ENCODE measurements at regions not wholly inside any gene's neighbourhood (a gene's known extent, or its start where the extent isn't known, plus 50 kb on each side); places are given as distances from the start of the nearest gene placed in this dataset.

DNA sequence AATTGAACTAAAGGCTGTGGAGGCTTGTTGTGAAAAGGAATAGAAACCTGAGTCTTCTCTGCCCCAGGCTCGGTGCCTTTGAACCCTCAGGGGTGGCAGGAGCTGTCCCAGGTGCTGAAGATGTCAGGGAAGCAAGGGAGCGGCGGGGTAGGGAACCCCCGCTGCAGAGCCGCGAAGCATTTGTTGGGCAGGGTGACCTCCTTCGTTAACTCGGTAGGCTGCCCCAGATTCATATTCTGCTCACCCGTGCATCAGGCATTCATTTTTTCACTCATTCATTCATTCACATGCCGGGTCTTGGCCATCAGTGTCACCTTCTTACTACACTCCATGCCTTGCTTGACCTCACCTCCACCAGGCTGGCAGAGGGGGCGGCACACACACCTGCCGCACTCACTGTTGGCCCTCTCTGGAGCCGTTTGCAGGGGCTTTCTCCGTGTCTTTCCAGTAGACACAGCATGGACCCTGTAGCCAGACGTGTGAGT is 618.9 kb downstream of the BRD1 start:
- DNase-seq (ENCODE audit: low spot score) = no peak

DNA sequence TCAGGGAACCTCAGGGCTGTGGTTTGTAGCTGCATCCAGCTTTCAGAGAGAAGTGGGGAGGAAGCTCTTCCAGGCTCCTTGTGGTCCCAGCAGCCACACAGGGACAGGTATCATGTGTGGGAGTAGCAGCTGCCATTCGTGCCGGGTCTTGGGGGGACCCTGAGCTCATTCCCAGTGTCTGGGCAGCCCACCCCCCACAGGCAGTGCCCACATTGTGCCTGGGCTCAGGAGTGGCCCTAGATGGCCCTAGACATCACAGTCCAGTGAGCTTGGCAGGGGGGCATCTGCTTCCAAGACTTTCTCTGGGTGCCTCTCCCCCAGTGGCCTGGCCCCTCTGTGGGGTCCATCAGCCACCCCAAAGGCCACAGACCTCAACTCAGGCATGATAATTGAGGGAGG is 619.7 kb downstream of the BRD1 start:
- no peak for DNase-seq (ENCODE audit: low spot score)

DNA sequence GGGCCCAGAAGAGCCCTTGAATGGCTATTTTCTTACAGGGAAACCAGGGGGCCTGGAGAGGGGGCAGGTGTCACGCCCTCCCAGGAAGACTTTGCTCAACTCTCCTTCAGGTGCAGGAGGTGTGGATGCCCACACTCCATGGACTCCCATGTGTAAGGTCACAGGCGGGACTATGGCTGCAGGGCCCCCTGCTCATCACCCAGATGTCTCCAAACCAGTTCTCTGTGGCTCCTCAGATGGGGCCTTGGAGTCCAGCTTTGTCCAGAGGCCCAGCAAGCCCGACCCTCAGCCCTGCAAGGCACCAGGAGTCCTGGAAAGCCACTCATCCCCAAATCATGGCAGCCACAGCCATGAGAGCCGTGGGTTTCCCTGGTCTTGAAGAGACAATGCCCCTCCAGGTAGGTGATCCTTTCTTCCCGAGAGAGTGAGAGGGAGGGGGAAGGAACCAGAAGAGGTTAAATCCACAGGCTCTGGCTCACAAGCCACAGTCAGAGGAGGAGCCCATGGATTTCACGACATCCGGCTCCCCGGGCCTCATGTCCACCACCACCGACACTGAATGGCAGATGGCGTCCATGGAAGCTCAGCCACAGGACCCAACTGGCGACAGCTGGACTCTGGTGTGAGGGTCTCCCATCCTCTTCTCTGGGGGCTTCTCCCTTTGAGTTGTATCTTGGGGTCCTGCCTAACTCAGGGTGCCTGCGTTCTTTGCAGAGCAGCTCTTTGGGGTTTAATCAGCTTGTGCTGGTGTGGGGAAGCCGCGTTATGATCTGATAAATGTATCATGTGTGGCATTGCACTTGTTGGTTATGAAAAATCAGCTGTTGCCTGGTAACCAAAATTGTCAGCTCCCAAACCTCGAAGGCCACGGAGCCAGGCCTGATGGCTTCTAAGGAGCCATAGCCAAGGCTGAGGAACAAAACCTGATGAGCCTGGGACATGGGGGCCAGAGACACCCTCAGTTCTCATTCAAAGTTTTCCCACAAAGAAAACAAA is 620.4 kb downstream of the BRD1 start:
- no peak for DNase-seq (ENCODE audit: low spot score)

DNA sequence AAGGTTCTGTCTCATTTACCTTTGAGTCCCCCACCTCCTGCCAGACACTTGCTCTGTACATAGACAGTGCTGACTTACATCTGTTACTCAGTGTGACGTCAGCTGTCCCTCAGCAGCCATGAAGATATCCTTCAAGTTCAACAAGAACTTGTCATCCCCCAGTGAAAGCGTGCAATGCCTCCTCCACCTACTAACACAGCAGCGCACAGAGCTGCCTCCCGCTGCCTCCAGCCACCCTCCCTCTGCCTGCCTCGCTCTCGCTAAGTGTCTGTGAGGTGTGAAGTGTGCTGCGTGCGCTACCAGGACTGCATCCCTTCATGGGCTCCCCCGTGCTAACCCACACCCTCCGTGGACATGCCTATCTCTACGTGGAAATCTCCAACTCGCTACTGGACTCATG is 621.4 kb downstream of the BRD1 start:
- no peak for DNase-seq (ENCODE audit: low spot score)

DNA sequence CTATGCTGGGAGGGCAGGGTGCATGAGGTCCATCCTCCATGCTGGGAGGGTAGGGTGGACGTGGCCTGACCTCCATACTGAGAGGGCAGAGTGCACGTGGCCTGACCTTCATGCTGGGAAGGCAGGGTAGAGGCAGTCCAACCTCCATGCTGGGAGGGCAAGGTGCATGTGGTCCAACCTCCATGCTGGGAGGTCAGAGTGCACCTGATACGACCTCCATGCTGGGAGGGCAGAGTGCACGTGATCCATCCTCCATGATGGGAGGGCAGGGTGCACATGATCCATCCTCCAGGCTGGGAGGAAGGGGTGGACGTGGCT is 622.2 kb downstream of the BRD1 start:
- no peak for DNase-seq (ENCODE audit: low spot score)

DNA sequence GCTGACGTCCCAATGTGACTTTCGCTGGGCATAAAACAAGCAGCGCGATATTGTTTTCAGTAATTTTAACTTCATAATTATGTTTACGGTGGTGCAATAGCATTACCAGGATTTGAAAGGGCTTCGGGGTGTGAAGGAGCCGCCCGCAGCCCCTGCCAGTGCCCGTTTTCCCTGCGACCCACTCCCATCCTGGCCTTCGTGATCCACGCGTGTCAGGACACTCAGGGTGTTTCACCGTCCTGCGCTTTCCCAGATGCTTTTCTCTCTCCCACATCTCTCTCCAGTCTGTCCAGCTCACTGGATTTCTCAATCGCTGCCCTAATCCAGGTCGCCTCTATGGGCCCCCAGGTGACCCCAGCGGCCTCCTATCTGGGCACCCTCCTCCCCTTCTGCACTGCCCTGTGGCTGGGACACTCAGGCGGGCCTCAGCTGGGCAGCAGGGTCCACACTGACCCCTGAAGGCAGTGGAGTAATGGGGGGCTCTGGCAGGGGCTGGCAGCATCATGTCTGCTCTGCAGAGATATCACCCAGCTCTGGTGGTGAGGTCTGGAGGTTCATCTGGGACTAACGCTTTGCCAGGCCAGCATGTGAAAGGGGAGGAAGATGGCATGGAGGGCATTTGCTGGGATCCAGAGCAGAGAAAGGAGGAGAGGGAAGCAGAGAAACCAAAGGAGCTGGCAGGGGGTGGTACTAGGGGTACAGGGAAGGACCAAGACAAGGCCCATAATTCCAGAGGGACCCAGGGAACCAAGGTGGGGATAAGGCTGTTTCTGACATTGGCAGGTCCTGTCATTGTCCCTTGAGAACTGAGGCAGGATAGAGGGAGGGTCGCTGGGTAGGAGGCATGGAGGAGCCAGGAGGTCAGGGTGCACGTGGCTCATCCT is 622.8 kb downstream of the BRD1 start:
- DNase-seq (ENCODE audit: low spot score) = no peak

DNA sequence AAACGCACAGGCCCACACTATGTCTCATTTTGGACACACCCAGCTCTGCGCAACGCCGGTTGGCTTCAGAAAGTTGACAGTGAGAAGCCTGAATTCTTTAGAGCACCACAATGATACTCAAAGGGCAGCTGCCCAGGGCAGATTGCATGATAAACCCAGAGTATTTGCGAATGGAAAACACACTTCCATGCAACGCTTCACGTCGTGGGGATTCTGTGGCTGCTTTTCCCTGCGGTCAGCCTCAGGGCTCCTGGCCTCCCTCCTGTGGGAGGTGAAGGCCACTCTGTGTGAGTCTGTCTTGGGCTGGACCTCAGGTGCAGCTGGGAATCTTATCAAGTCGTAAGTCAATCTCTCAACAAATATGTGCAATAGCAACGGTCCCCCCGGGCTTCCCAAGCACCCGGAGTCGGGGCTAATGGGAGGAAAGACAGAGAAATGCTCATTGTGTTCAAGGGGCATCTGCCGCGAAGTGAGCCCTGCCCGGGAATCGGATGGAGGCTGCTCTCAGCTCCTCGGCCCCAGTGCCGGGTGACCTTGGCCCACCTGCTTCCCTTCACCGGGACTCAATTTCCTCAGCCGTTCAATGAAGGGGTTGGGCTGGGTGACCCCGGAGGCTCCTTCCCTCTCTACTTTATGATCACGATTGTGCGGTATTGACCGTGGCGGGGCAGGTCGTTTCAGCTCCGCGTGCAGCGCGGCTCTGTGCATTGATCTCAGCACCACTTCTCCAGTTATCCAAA is 623.6 kb downstream of the BRD1 start:
- DNase-seq (ENCODE audit: low spot score) = no peak

DNA sequence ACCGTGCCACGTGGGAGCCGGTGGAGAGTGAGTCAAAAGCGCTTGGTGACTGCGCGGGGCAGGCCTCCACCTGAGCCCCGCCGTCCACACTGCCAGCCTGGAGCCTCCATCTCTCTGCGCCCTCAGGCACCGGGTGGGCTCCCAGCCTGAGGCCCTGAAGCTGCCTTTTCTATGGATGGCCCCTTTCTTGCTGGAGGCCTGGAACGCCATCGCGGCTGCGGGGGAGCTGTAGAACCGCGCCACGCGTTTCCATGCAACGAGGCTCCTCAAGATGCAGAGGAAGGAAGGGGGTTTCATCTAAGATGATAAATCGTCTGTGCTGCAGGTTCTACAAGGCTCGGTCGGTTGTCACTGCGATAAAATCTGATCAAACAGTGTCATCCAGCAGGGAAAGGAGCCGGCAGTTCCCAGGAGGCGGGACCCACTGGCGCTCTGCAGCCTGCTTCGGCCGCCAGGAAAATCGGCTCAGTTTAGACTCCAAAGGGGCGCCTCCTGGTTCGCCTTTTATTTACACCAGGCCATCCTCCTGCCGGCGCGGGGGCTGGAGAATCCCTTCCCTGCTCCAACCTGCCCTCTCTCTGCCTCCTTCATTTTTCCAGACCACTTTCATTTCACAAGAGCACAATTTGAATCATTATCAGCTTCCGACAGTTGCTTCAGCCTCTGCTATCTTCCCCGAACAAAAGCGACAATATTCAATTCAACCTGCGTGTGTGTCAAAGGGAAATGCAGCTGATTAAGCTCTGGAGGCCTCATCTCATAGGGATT is 624.4 kb downstream of the BRD1 start:
- DNase-seq (ENCODE audit: low spot score) = no peak

DNA sequence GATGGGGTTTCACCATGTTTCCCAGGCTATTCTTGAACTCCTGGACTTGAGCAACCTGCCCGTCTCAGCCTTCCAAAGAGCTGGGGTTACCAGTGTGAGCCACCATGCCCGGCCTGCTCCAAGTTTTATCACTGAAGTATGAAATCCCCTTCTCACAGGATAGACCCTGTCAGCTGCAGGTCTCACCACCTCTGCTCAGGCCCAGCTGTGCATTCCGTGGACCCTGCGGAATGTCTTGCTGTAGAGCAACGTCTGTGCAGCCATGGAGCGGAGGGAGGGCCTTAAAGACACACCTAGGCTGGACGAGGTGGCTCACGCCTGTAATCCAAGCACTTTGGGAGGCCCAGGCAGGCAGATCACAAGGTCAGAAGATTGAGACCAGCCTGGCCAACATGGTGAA is 625.4 kb downstream of the BRD1 start:
- no peak for DNase-seq (ENCODE audit: low spot score)

DNA sequence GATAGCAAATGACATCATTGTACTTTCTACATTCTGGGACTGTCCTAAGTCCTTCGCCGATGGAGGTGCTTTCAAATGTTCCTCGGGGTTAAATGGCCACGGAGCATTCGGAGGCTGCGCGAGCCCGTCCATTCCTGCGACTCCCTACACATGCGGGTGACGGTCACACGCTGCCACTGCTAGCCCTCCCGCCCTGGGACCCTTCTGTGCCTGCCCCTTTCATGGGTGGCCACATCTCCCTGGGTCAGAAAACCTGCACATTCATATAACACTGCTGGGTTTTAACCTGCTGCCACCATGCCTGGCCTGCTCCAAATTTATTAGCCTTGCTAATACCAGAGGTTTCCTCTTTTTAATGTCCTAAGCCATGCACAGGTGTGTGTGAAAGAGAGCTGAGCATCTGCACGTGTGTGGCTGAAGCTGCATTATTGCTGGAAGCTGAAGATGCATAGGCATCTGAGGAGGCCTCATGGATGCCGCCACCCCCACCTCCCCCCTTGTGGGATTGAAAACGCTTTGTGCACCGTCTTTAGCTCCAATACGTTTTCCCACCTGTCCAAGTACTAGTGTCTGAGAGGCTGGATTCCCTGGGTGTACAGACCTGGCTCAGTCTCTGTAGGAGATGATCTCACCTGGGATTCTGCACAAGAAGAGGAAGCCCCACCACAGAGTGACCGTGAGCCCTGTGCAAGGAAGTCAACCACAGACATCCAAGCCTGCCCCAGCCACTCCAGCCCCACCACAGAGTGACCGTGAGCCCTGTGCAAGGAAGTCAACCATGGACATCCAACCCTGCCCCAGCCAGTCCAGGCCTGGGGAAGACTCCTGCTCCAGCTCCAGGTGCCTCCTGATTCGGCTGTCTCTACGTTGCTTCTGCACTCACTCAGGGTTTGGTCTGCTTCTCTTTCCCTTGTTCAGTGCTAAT is 626.4 kb downstream of the BRD1 start:
- no peak for DNase-seq (ENCODE audit: low spot score)

DNA sequence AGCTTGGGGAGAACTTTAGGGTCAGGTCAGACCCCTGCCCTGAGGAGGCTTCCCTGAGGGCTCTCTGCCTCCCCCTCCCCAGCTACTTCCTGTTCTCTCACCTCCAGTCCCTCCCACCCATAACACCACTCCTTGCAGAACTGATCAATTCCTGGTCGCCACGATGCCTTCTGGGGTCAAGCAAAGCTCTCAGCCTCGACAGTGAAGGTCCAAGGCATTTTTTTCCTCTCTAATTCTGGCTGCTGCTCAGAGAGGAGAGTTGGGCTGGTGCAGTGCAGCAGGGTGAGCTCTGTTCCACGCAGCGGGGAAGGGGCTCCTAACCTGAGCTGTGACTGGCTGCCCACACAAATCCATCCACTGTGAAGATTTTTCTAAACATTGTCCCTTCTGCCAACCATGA is 628.4 kb downstream of the BRD1 start:
- no peak for DNase-seq (ENCODE audit: low spot score)

DNA sequence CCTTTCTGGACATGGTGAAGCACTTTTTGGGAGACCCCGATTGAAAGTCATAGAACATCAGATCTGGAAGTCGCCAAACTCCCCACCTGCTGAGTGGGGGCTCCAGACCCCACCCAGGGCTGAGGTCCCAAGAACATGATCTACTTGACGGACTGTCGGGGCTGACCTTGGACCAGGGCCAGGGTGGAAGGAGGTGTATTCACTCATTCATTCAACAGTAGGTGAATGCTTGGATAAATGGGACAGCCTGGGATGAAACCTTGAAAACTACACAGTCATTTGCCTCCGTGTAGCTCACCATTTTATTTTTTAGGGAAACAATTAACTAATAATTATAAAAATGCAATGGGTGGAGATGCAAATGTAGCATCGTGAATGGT is 629.0 kb downstream of the BRD1 start:
- no peak for DNase-seq (ENCODE audit: low spot score)

DNA sequence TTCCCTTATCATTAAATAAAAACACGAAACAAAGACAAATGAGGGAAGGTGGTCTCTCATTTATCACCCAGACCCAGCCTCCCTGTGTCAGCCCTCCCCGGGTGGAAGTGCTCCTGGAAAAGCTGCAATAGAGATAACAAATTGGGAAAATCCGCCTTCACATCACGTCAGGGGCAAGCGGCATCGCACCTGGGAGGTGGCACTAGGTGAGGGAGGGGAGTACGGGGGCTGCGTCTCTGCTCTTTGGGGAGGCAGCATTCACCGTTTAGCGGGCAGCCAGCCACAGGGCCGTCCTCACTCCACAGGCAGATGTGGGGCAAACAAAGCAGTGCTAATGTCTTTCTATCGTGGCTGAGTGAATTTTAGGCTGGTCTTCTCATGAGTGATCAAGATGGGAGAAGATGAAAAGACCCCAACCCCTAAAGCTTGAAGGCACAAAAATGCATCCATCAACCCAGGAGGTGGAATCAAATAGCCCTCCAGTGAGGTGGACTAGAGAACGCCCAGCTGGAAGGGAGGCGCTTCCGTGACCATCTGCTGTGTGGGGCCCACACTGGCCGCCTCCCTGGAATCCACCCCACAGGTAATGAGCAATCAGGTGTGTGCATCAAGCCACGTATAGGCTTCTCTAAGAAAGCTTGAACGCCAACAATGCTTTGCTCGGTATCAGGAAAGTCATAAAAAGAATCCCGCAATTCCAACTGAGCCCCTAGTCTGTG is 629.5 kb downstream of the BRD1 start:
- no peak for DNase-seq (ENCODE audit: low spot score)

DNA sequence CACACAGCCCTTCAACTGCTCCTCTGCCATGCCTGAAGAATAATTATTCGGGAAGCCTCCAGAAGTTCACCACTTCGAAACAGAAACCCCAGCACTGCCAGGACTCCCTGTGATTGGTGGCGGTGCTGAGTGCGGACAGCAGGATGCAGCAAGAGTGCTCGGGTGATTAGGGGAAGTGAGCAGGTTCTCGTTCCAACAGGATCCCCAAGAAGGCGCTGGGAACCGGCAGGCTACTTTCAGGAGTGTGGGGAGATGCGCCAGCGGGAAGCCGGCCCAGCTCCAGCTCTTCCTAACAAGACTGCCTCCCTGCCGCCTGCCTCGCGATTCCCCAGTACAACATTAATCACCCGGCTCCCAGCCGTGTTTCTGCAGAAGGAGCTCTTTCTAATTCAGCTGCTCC is 630.2 kb downstream of the BRD1 start:
- no peak for DNase-seq (ENCODE audit: low spot score)

DNA sequence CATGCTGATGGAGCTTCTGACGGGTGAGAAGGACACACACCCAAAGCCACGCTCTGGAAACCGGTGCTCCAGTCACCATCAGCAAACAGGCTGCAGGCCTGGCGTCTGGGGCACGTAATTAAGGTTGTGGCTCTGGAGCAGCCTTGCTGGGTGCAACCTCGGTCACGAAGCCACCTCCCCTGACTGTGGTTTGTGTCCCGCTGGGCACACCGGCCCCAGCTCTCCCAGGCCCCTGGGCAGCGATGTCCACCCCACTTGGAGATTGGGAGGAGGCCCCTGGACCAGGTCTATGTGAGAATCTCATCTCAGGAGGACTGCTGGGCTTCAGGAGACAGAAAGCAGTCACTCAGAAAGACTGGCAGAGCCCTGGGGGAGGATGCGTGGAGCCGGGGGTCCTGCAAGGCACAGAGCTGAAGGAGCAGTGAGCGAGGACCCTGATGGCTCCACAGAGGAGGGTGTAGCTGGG is 631.6 kb downstream of the BRD1 start:
- DNase-seq (ENCODE audit: low spot score) = no peak

DNA sequence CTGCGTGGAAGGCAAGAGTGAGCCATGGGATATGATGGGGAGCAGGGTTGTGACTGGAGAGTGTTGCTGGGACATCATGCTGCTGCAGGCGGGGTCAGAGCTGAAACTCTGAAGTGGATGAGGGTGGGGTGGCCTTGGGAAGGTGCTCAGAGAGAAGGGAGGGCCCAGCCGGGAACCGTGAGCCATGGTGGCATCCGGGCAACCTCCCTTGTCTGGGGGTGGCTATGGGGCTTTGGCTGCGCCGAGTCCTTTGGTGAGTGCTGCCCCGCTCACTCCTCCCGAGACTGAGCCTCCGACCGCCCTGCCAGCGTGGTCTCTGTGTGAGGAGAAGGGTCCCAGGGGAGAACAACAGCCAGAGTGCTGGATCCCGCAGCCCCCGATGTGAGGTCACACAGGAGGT is 632.0 kb downstream of the BRD1 start:
- DNase-seq (ENCODE audit: low spot score) = no peak

DNA sequence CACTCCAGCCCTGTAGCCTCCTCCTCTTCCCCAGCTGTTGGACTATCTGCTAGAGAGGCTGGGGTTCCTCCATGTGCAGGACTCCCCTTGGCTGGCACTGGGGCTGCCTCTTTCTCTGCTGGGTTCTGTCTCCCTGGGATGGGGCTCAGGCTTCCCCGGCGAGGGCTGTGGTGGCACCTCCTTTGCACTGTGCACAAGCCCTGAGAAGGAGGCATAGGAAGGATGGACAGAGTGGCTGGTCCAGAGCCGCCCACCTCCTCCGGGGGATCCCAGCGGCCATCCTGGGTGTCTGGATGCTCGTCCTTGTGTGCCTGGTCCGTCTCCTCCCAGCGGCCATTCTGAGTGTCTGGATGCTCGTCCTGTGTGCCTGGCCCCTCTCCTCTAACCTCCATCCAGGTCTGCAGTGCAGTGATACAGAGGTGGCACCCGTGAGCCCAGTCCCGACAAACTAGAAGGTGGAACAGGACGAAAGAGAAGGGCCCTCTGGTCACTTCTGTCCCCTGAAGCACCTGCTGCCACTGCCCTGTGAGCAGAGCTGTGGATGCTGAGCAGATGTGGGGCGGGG is 633.7 kb downstream of the BRD1 start:
- DNase-seq (ENCODE audit: low spot score) = no peak

DNA sequence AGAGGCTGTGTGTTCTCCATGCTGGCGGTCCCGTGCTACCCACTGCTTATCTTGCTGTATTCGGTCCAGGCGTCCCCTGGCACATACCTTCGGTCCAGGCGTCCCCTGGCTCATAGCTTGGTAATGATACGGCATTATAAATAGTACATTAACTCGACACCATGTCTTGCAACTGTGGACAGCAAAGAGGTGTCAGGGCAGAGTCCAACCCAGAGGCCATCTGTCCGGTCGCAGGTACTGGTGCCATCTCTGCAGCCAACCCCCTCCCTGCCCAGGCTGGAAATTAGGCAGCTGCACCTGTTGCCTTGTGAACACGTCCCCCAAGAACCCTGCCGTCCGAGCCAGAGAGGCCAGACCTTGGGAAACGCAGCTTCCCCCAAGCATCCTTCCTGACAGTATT is 634.3 kb downstream of the BRD1 start:
- no peak for DNase-seq (ENCODE audit: low spot score)

DNA sequence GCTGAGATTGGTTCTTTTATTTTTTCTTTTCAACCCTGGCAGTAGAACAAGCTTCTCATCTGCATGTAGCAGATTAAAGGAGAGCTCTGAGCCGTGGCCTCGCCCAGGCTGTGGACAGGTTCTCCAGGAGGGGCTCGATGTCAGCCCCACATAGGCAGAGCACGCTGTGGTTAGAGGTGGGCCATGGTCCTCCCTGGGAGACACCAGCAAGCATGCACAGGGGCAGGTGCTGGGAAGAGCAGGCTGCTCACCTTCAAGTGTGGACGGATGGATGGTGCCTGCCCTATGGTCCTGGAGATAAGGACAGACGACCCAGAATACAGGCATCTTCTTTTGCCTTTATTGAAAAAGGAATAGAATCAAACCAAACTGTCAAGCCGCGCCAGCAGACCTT is 634.8 kb downstream of the BRD1 start:
- no peak for DNase-seq (ENCODE audit: low spot score)

Data from AG08395 (cell line).